GM19395 (cell line): ENCODE measurements at regions not wholly inside any gene's neighbourhood (a gene's known extent, or its start where the extent isn't known, plus 50 kb on each side); places are given as distances from the start of the nearest gene placed in this dataset.

Experiments
- ATAC-seq: cut with Tn5 transposase; IDR thresholded peaks from one replicate; pipeline ENCODE4 v1.9.1; 2021; ENCODE audit warnings: mild to moderate bottlenecking, moderate library complexity; ENCODE audit not compliant: unreplicated experiment

DNA sequence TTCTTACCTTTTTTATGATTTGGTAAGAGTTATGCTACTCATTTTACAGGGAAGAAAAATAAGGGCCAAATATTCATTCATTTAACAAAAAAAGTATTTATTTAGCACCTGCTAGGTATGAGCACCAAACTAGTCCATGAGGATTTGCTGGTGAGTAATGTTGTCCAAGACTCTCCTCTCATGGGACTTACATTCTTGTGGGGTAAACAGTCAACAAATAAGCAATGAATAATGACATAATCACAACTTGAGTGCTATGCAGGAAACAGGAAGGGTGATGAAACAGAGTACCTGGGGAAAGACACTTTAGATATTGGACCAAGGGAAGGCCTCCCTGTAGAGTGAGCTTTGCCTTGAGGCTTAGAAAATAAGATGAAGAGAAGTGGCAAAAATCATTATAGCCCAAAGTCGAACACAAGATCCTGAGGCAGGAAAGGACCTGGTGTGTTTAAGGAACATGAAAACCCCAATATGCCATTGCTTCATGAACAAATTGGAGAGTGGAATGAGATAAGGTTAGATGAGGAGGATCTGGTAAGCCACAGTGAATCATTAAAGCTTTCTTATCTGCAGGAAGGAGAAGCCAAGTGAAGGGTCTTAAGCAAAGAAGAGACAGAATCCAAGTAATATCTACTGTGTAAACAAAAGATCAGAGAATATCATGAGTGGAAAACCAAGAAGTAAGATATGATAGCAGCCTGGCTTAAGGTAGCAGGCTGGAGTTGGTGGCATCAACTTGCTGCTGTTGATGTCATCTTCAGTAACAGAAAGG is 294.5 kb upstream of the NBEA start:
- no peak for ATAC-seq

- no peak for ATAC-seq
These were observed 287.9 kb upstream of the NBEA start for GRCh38 chr13:34654203-34654602.

- ATAC-seq: no peak
These were observed 287.4 kb upstream of the NBEA start for GRCh38 chr13:34654647-34655046.

GRCh38 chr13:34655554-34655953 is 286.5 kb upstream of the NBEA start:
- ATAC-seq: no peak

DNA sequence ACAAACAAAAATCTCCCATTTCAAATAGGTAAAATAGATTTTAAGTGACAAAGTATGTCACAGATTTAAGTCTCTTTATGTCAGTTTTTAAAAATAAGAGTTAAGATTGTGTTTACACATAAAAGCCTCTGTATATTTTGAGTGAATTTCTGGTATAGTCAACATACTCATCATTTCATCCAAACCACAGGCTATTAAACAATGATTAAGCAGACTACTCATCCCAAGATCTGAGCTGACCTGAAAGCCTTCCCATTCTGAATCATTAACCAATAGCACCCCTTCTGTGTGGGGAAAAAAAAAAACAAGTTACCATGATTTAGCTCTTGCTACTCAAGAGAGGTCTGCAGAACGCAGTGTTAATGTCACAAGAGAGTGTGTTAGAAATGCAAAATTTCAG is 284.4 kb upstream of the NBEA start:
- ATAC-seq: no peak

DNA sequence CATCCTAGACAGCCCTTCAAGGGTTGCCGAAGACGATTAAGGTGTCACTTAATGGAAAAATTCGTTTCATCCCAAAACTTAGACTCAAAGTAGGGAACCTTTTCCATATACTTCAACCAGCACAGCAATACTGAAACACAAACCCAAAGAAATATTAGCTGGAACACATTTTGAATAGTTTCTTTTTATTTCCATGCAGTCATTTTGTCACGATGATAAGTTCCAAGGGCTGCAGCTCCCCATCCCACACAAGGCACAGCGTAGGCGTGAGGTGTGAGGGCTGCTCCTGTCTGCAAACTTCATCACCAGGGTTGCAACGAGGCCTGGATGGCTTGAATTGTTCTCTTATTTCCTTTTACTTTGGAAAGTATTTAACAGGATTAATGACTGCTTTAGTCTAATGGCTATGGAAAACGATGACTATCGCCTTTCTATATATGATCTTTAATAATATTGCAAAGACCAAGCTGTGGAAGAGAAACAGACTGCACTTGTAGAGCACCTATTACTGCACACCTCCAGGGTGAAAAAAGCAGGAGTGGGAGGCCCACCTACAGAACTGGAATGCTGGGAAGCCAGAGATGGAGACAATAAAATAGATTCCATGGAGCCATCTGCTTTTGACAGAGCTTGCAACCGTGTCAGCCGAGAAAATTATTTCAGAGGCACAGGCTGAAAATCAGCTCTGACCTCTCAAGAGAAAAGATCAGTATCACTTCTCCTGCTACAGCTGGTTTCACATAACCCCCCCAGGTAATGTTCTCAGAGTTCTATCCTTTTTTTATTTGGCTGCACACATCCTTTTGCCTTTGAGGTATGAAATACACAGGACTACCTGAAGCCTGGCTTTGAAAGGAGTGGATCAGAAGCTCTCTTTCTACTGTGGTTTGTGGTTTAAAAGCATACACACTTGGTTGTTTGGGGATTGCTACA is 274.5 kb upstream of the NBEA start:
- ATAC-seq: no peak

GRCh38 chr13:34671137-34671536 is 270.9 kb upstream of the NBEA start:
- no peak for ATAC-seq

GRCh38 chr13:34672631-34673030 is 269.4 kb upstream of the NBEA start:
- ATAC-seq: no peak

- ATAC-seq: no peak
These were observed 266.4 kb upstream of the NBEA start for GRCh38 chr13:34675626-34676025.

- no peak for ATAC-seq
These were observed 263.9 kb upstream of the NBEA start for GRCh38 chr13:34678154-34678553.

DNA sequence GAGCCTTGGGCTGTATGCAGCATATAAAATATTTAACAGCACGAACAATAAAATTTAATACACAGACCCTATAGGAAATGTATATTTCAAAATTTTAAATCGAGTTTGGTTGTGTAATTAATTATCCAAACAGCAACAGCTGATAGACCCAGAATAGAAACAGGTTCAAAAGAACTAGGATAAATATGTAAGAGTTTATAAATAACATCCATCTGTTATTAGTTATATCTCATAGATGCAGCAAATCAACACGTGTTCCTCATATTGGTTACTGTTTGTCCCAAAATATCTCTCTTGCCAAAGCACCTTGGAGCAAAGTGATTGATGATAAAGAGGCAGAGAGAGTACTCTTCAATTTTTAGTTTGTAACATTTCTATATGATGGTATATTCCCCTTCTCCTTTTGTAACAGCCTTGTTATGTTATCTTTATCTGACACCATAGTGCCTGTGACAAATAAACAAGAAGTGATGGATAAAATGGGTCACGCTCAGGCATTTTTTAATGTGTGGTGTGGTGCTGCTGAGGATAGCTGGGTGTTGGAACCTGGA is 260.6 kb upstream of the NBEA start:
- ATAC-seq: no peak

- ATAC-seq: no peak
These were observed 247.0 kb upstream of the NBEA start for GRCh38 chr13:34695063-34695462.

DNA sequence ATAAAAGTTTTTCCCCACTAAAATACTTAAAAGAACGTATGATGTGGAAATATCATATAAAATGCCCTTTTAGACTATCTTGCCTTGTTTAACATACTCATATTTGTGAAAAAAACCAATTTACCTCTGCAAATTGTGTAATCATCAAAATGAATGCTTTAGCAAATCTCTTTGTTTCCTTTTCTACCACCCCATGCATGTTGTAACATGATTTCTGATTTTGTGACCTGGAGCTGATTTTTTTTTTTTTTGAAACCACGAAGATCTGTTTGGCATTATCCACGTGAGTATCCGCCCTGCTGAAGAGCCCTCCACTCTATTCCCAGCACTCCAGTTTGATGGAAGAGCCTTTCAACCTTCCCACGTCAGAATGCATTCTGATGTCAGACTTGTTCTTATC is 245.8 kb upstream of the NBEA start:
- ATAC-seq: no peak

- no peak for ATAC-seq
These were observed 245.3 kb upstream of the NBEA start for GRCh38 chr13:34696741-34697140.

- no peak for ATAC-seq
These were observed 243.1 kb upstream of the NBEA start for GRCh38 chr13:34698945-34699344.

GRCh38 chr13:34700155-34700554 is 241.9 kb upstream of the NBEA start:
- ATAC-seq: no peak

DNA sequence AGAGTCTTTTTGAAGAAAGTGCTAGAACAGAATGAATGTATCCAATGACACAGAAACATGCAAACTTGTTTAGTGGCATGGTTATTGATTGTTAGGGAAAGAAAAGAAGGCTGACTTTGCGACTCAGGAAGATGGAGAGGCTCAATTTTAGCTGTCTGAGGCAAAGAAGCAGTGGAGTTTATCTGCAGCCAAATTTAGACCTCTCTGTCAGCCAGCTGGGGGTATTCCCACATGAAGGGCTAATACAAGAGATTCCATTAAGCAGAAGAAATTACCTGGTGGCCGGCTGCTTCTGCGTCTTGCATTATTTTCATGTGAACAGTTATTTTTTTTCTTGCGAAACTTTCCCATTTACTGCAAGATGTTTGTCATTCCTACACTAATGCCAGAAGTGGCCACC is 240.2 kb upstream of the NBEA start:
- no peak for ATAC-seq

DNA sequence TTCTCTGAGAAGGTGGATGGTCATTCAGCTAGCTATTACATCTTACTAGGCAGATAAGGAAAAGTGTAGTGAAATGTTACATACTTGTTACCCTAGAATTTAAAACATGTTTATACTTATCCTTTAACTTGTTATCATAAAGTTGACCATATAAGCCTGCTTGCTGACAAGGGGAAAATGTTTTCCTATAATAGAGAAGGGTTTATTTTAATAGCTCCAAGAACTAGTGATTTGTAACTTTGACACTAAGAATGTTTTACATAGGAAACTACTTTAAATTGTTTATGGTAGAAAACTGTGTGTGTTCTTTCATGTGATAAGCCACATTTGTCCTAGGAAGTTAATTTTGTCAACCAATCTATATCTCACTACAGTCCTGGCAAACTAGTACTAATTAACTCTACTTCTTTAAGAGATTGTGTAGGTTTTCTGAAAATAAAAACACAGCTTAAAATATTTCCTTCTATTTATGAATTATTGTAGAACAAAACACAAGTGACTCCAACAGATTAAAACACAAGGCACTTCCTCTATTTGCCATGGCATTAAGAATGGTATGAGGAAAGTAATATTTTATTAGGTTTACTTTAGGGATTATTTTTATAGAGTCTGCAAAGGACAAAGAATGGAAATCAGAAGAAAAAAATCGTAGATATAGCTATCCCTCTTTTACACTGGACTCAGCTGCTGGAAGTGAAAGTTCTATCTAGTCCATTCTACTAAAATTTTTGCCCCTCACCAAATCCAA is 233.3 kb upstream of the NBEA start:
- ATAC-seq: no peak

DNA sequence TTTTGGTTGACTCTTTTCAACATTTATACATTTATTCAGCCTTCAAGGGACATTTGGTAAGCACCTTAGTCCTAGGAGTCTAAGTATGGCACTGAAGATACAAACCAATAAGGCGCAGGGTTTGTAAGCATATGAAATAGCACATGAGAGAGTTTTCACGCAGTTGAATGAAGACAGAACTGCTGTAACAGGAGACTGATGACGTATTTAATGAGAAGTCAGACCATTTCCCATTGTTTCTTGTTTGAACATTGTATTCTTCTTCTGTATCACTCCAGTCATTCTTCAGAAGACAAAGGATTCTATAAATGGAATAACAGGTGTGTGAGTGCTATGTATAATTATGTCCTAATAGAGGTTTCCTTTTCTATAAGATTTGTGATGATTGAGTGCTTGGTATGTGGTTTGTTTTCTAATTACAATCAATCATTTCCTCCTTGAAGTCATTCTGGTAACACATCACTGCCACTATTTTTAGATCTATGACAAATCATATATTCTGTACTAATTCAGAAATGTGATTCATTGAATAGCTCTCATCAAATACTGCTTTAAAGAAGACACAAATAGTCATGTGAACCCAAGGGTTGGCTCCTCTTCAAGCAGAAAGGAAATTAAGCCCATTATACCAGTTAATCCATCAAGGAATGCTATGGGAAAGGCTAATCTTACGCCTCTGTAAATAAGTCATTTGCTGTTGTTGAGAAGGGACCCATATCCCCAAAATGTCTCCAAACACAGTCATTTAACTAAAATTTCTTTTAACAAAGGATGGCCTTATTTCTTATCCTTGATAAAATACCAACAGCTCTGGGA is 222.8 kb upstream of the NBEA start:
- ATAC-seq: no peak

- ATAC-seq: no peak
These were observed 221.5 kb upstream of the NBEA start for GRCh38 chr13:34720618-34721017.
